GM12892 (cell line): ENCODE measurements at regions not wholly inside any gene's neighbourhood (a gene's known extent, or its start where the extent isn't known, plus 50 kb on each side); places are given as distances from the start of the nearest gene placed in this dataset.

ENCODE experiments used
- DNase-seq: peaks from one replicate; pipeline ENCODE4 v3.0.0; 2011; ENCODE audit not compliant: insufficient read length
- FAIRE-seq: peaks from 2 replicates; lab custom pipeline; 2011; peaks lifted over from hg19 to GRCh38; lab: Jason Lieb, UNC
- POLR2A ChIP-seq: IDR thresholded peaks from 2 replicates; pipeline ENCODE4 v1.6.1; 2011; ENCODE audit warnings: low read depth, low read length, control low read depth
- POLR2AphosphoS5 ChIP-seq: IDR thresholded peaks from 2 replicates; pipeline ENCODE4 v1.6.1; 2011; ENCODE audit warnings: low read depth, low read length, control low read depth
- TAF1 ChIP-seq: IDR thresholded peaks from 2 replicates; pipeline ENCODE4 v1.6.1; 2011; ENCODE audit warnings: low read depth, mild to moderate bottlenecking, control low read depth, low read length, borderline replicate concordance

DNA sequence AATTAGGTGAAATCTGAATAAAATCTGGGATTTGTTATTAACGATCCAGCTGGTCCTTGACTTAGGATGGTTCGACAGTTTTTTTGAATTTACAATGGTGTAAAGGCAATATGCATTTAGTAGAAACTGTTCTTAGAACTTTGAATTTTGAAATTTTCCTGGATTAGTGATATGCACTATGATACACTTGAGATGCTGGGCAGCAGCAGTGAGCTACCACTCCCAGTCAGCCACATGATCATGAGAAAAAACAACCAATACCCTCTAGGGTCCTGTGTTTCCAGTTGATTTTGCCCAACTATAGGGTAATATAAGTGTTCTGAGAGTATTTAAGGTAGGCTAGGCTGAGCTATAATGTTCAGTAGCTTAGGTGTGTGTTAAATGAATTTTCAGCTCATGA, 303.7 kb downstream of the GPAT3 start:
- TF ChIP-seq POLR2AphosphoS5, result no peak
- no peak for TF ChIP-seq TAF1
- TF ChIP-seq POLR2A, result no peak
- no peak for FAIRE-seq
- no peak for DNase-seq

DNA sequence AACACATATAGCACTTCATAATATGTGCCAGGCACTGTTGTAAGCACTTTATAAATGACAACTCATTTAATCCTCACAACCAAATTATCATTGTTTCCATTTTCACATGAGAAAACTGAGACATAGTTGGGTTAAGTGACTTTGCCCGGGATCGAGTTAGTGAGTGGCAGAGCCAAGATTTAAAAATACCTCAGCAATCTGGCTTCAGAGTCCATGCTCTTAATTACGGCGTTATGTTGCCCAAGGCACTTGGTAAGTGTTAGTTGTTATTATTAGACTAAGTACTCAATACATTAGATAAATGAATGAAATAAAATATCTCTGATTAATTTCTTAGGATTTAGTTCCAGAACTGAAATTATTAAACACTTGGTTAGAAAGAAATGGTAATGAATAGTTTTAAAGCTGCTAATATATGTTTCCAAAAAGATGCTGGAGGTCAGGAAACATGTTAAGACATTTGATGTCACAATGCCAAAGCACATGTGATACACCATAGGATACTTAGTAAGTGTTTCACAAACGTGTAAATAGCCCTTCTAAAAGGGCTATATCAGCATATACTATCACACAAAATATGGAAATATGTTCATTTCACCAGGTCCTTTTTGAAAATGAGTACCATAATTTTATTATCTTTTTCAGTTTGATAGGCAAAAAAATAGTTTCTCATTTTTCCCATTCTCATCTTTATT, 301.9 kb downstream of the GPAT3 start:
- DNase-seq, result no peak
- no peak for TF ChIP-seq TAF1
- TF ChIP-seq POLR2A, result no peak
- no peak for TF ChIP-seq POLR2AphosphoS5
- FAIRE-seq, result no peak

DNA sequence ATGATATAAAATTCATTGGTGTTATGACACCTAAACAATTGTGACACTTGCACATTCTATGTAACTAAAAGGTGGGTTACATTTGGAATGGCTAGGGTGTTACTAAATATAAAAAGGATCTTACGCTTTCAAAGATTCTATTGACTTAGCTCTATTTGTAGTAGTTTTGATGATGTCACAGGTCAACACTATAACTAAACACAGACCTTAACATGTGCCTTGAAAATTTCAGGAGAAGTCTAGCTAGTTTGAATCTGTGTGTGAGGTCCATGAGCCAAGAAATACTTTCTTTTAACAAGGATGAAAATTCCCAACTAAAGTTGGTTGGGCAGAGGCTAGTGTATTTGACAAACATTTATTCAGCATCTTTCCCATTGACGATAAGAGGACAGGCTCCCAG, 298.0 kb downstream of the GPAT3 start:
- TF ChIP-seq POLR2A, result no peak
- FAIRE-seq, result no peak
- no peak for DNase-seq

DNA sequence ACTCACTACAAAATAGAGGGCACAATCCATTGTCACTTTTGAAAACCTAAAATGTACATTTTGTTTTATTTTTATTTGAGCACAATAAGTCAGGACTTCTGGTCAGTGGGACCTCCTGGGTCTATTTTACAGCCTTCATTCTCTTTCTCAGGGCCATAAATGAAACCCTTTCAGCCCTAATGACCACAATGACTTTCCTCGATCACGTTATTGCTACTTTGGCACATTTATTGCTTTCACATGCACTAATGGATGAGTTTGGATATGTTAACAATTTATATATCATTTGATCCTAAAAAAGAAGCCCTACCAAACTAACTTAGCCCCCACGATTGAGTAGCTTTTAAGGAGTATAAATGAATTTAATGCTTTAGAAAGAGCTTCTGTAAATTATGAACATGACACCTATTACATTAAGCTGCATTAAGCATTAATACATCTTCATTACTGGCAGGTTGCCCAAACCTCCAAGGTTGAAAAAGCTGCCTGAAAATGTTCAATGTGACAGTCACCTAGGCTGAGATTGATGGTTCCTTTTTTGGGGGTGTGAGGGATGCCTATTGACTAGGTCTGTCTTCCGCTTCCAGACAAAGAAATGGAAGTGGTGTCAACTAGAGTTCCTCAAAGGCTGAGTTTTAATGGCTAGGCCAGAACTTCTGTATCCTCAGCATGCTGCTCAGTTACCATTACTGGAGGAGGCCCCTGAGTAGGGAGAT, 296.4 kb downstream of the GPAT3 start:
- TF ChIP-seq POLR2AphosphoS5 (no peak), TAF1 (no peak), POLR2A (no peak)
- DNase-seq, result no peak
- no peak for FAIRE-seq

DNA sequence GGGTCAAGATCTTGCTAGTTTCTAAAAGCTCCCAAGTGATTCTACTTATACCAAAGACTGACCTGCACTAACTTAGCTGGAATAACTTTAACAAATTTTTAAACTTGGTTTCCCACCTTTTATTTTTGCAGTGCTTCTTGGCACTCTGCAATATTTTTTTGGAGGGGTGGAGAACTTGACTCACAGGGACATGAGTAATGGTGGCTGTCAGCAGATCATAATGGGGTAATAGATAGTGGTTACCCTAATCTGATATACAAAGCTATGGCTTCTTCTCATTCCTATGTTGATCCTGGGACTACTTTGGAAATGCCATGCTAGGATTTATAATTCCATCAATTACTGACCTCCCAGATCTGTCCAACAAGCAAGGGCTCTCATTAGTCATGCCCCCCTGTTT, 295.7 kb downstream of the GPAT3 start:
- DNase-seq (no peak), FAIRE-seq (no peak)
- TF ChIP-seq POLR2A, result no peak
- no peak for TF ChIP-seq TAF1
- TF ChIP-seq POLR2AphosphoS5, result no peak

DNA sequence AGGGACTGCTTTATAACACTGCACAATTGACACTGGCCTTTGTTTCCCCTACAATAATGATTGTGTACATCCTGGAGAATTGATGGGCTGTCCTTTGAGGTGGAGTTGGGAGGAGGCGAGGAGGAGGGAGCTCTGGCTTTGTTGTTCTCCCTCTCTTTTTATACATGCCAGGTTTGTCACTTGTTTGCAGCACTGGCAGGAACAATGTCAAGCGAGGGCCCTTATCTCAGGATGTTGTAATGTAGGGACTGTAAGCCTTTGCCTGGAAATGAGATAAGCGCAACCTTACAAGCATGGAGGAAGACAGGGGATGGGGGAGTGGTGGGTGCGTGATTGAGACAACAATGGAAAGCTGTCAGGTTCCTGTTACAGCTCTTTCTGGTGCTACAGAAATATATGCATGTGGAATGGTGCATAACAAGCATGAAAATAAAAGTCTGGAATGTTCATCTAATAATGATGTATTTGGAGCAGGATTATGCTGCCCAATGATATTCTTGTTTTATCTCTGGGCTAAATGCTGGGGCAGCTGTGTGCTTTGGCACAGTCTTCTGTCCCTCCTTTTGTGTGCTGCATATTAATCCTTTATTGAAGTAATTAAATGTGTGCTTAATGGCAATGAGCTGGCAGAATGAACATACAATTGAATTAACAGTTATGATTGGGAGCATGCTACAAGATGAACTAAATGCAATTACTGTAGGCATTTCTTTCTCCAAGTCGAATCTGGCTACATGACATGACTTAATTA, 294.4 kb downstream of the GPAT3 start:
- TF ChIP-seq POLR2A, result no peak
- TF ChIP-seq TAF1, result no peak
- TF ChIP-seq POLR2AphosphoS5, result no peak
- FAIRE-seq, result no peak
- DNase-seq, result no peak

DNA sequence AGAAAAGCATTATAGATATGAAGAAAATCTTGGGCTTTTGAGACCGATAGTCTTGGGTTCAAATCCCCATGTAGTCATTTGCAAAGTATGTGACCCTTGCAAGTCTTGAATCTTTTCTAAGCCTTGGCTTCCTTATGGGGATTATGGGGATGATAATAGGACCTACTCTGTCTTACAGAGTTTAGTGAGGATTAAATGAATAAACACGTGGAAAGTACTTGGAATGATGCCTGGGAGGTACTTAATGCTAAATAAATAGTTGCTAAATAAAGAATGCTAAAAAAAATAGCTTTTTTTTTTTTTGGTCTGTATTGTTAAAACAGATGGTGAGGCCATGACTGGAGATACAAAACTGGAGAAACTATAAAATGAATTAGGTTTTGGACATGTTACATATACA, 292.7 kb downstream of the GPAT3 start:
- TF ChIP-seq POLR2AphosphoS5 (no peak), POLR2A (no peak), TAF1 (no peak)
- DNase-seq (no peak), FAIRE-seq (no peak)

DNA sequence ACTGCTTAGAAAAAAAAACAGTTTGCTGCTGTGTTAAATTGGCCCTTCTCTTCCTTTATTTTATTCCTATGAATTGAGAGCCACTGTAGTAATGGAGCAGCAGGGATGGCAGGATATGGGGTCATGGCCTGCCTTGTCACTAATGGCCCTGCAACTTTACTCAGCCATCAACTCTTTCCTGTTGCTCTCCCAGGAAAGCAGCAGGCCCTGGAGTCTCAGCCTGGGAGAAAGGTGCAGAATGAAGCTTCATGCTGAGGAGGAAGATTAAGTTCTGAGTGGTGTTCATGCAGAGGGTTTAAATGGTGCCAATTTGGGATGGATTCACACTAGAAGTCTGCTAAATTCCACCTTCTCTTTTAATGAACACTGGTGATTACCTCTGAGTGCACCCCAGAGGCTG, 285.6 kb downstream of the GPAT3 start:
- FAIRE-seq, result no peak
- DNase-seq, result no peak
- TF ChIP-seq POLR2AphosphoS5, result no peak
- TF ChIP-seq POLR2A, result no peak
- no peak for TF ChIP-seq TAF1

DNA sequence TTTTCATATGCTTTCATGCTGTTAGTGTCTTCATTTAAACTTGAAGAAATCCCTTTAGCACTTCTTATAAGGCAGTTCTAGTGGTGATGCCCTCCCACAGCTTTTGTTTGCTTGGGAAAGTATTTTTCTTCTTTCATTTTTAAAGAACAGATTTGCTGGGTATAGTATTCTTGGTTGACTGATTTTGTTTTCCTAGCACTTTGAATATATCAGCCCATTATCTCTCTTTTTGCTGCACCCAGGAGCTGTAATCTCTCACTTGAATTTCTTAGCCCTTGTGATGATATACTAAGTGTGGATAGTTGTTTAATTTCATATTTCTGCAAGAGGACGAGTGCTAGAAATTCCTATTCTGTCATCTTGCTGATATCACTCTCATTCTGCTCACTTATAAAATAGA, 283.7 kb downstream of the GPAT3 start:
- no peak for DNase-seq
- TF ChIP-seq POLR2A (no peak), POLR2AphosphoS5 (no peak), TAF1 (no peak)
- FAIRE-seq, result no peak

DNA sequence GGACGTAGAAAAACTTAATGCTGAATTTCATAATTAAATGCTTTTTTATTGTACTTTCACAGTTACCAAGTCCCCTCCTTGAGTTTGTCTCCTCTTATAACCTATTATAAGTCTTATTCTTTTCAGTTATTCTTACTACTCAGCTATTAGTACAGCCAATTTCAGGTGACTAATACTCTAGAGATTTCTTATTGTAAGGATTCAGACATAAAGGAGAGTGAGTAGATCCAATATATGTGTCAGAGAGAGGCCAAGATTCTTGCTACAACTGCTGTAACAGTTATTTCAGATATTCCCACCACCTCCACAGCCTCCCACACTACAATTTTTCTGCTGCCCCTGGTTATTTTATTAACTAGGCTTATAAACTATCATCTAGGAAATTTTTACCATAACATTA, 274.5 kb downstream of the GPAT3 start:
- DNase-seq, result no peak
- TF ChIP-seq POLR2AphosphoS5 (no peak), TAF1 (no peak), POLR2A (no peak)
- no peak for FAIRE-seq

DNA sequence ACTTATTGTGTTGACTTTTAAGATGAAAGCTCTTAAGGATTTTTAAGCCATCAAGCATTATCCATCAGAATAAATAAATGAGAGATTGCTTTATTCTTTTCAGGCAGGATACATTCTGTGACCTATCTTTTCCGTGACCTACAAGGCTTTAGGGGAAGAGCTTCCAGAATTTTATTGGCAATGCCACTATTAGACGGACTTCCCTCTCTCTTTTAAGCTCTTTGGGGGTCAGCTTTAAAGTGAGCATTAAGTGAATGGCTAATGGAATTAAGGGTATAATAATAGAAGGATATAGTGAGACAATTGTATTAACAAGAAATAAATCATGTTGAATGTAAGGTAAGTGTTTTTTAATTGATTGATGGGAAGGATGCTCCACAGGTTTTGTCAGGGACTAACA, 273.7 kb downstream of the GPAT3 start:
- FAIRE-seq (no peak), DNase-seq (no peak)
- TF ChIP-seq POLR2A, result no peak
- no peak for TF ChIP-seq POLR2AphosphoS5
- TF ChIP-seq TAF1, result no peak
